ENCODE measurements at regions not wholly inside any gene's neighbourhood (a gene's known extent, or its start where the extent isn't known, plus 50 kb on each side); places are given as distances from the start of the nearest gene placed in this dataset.

GRCh38 chr5:165185716-165186115 is 1680.3 kb downstream of the MAT2B start:
- no peak for FAIRE-seq
- no peak overlapping the region for H3K4me3 ChIP-seq (ENCODE audit: low read depth, low read length)
- TF ChIP-seq CTCF (IDR thresholded peaks at IDR 0.05; ENCODE audit: insufficient read depth, low read length, severe bottlenecking), result no peak
- H3K27me3 ChIP-seq (ENCODE audit: control insufficient read depth, insufficient read depth, low read length), result no peaks in the 10 kb centered on the region
- no peak for DNase-seq (ENCODE audit: low read depth)
- no peaks in the 10 kb centered on the region for H3K36me3 ChIP-seq (ENCODE audit: control insufficient read depth, insufficient read depth, low read length)

GRCh38 chr5:165187815-165188214 is 1682.4 kb downstream of the MAT2B start:
- no peak for TF ChIP-seq CTCF (IDR thresholded peaks at IDR 0.05; ENCODE audit: insufficient read depth, low read length, severe bottlenecking)
- no peak for FAIRE-seq

GRCh38 chr5:165188556-165189175 is 1683.2 kb downstream of the MAT2B start:
- FAIRE-seq, result no peak
- DNase-seq (ENCODE audit: low read depth), result no peak
- no peaks in the 10 kb centered on the region for H3K27me3 ChIP-seq (ENCODE audit: control insufficient read depth, insufficient read depth, low read length)
- no peak overlapping the region for H3K4me3 ChIP-seq (ENCODE audit: low read depth, low read length)
- no peaks in the 10 kb centered on the region for H3K36me3 ChIP-seq (ENCODE audit: control insufficient read depth, insufficient read depth, low read length)
- no peak for TF ChIP-seq CTCF (IDR thresholded peaks at IDR 0.05; ENCODE audit: insufficient read depth, low read length, severe bottlenecking)

More at GRCh38 chr5:165187815-165188214, 1682.4 kb downstream of the MAT2B start:
- DNase-seq (ENCODE audit: low read depth), result no peak
- no peak overlapping the region for H3K4me3 ChIP-seq (ENCODE audit: low read depth, low read length)
- no peaks in the 10 kb centered on the region for H3K36me3 ChIP-seq (ENCODE audit: control insufficient read depth, insufficient read depth, low read length)
- no peaks in the 10 kb centered on the region for H3K27me3 ChIP-seq (ENCODE audit: control insufficient read depth, insufficient read depth, low read length)

GRCh38 chr5:165196961-165197360 is 1691.5 kb downstream of the MAT2B start:
- FAIRE-seq (no peak), DNase-seq (ENCODE audit: low read depth) (no peak)
- Histone ChIP-seq H3K4me3 (ENCODE audit: low read depth, low read length) (no peak overlapping the region), H3K36me3 (ENCODE audit: control insufficient read depth, insufficient read depth, low read length) (no peaks in the 10 kb centered on the region), H3K27me3 (ENCODE audit: control insufficient read depth, insufficient read depth, low read length) (no peaks in the 10 kb centered on the region)
- TF ChIP-seq CTCF (IDR thresholded peaks at IDR 0.05; ENCODE audit: insufficient read depth, low read length, severe bottlenecking), result no peak

- TF ChIP-seq CTCF (IDR thresholded peaks at IDR 0.05; ENCODE audit: insufficient read depth, low read length, severe bottlenecking), result no peak
- Histone ChIP-seq H3K4me3 (ENCODE audit: low read depth, low read length) (no peak overlapping the region), H3K27me3 (ENCODE audit: control insufficient read depth, insufficient read depth, low read length) (no peaks in the 10 kb centered on the region), H3K36me3 (ENCODE audit: control insufficient read depth, insufficient read depth, low read length) (no peaks in the 10 kb centered on the region)
- no peak for DNase-seq (ENCODE audit: low read depth)
- no peak for FAIRE-seq
These were observed 1696.0 kb downstream of the MAT2B start for GRCh38 chr5:165201369-165201768.

Data from bronchial epithelial cell (primary cell).